ENCODE measurements at regions not wholly inside any gene's neighbourhood (a gene's known extent, or its start where the extent isn't known, plus 50 kb on each side); places are given as distances from the start of the nearest gene placed in this dataset.

- Histone ChIP-seq H3K4me2 (no peak overlapping the region), H3K27ac (no peak overlapping the region), H3K36me3 (replicated peaks; ENCODE audit: insufficient read depth, low read depth) (no peaks in the 10 kb centered on the region), H3K9me2 (replicated peaks; ENCODE audit: insufficient read depth) (no peaks in the 10 kb centered on the region), H3K4me1 (ENCODE audit: insufficient read depth) (no peaks in the 10 kb centered on the region), H3K79me2 (no peaks in the 10 kb centered on the region), H4K20me1 (ENCODE audit: insufficient read depth, poor library complexity, severe bottlenecking) (no peaks in the 10 kb centered on the region), H2AFZ (no peak overlapping the region), H3K4me3 (no peak overlapping the region), H3K27me3 (no peaks in the 10 kb centered on the region), H3K9me3 (ENCODE audit: low read depth) (no peaks in the 10 kb centered on the region)
- TF ChIP-seq EZH2 (IDR thresholded peaks at IDR 0.05; ENCODE audit: borderline replicate concordance): no peak
- DNase-seq (ENCODE audit: low spot score): no peak
- WGBS (ENCODE audit: low lambda C conversion rate, missing lambda C conversion rate): 94% methylated on average over 2 of the region's 2 CpGs
Observed at GRCh38 chr7:149595541-149595940, 97.9 kb upstream of the ZNF746 start.

GRCh38 chr7:149595078-149595477 lies 97.5 kb upstream of the ZNF746 start:
- Histone ChIP-seq H3K4me1 (ENCODE audit: insufficient read depth) (no peaks in the 10 kb centered on the region), H3K36me3 (replicated peaks; ENCODE audit: insufficient read depth, low read depth) (no peaks in the 10 kb centered on the region), H4K20me1 (ENCODE audit: insufficient read depth, poor library complexity, severe bottlenecking) (no peaks in the 10 kb centered on the region), H3K9me3 (ENCODE audit: low read depth) (no peaks in the 10 kb centered on the region), H3K4me3 (no peak overlapping the region), H3K27me3 (no peaks in the 10 kb centered on the region), H3K9me2 (replicated peaks; ENCODE audit: insufficient read depth) (no peaks in the 10 kb centered on the region), H2AFZ (no peak overlapping the region), H3K27ac (no peak overlapping the region), H3K4me2 (no peak overlapping the region), H3K79me2 (no peaks in the 10 kb centered on the region)
- TF ChIP-seq EZH2 (IDR thresholded peaks at IDR 0.05; ENCODE audit: borderline replicate concordance): no peak
- TF ChIP-seq CTCF (IDR thresholded peaks at IDR 0.05; ENCODE audit: poor library complexity): no peak
- TF ChIP-seq EZH2phosphoT487 (IDR thresholded peaks at IDR 0.05; ENCODE audit: low read depth, severe bottlenecking, unreplicated experiment): no peak
- WGBS (ENCODE audit: low lambda C conversion rate, missing lambda C conversion rate): 96% methylated on average over 4 of the region's 4 CpGs
- no peak for DNase-seq (ENCODE audit: low spot score)

GRCh38 chr7:149588930-149589329 lies 91.3 kb upstream of the ZNF746 start:
- Histone ChIP-seq H3K4me1 (ENCODE audit: insufficient read depth) (no peaks in the 10 kb centered on the region), H3K36me3 (replicated peaks; ENCODE audit: insufficient read depth, low read depth) (no peaks in the 10 kb centered on the region), H3K4me3 (no peak overlapping the region), H3K9me3 (ENCODE audit: low read depth) (no peaks in the 10 kb centered on the region), H3K27me3 (no peaks in the 10 kb centered on the region), H3K4me2 (no peak overlapping the region), H3K27ac (no peak overlapping the region), H2AFZ (no peak overlapping the region), H3K79me2 (no peaks in the 10 kb centered on the region), H4K20me1 (ENCODE audit: insufficient read depth, poor library complexity, severe bottlenecking) (no peaks in the 10 kb centered on the region), H3K9me2 (replicated peaks; ENCODE audit: insufficient read depth) (no peaks in the 10 kb centered on the region)
- TF ChIP-seq CTCF (IDR thresholded peaks at IDR 0.05; ENCODE audit: poor library complexity): no peak
- no peak for TF ChIP-seq EZH2phosphoT487 (IDR thresholded peaks at IDR 0.05; ENCODE audit: low read depth, severe bottlenecking, unreplicated experiment)
- TF ChIP-seq EZH2 (IDR thresholded peaks at IDR 0.05; ENCODE audit: borderline replicate concordance): no peak
- 100% methylated on average over 1 of the region's 1 CpG for WGBS (ENCODE audit: low lambda C conversion rate, missing lambda C conversion rate)
- DNase-seq (ENCODE audit: low spot score): no peak

GRCh38 chr7:149586646-149587645 lies 89.3 kb upstream of the ZNF746 start:
- Histone ChIP-seq H3K9me3 (ENCODE audit: low read depth) (no peaks in the 10 kb centered on the region), H2AFZ (no peak overlapping the region), H3K4me1 (ENCODE audit: insufficient read depth) (no peaks in the 10 kb centered on the region), H4K20me1 (ENCODE audit: insufficient read depth, poor library complexity, severe bottlenecking) (no peaks in the 10 kb centered on the region), H3K9me2 (replicated peaks; ENCODE audit: insufficient read depth) (no peaks in the 10 kb centered on the region), H3K27ac (no peak overlapping the region), H3K79me2 (no peaks in the 10 kb centered on the region), H3K36me3 (replicated peaks; ENCODE audit: insufficient read depth, low read depth) (no peaks in the 10 kb centered on the region), H3K27me3 (no peaks in the 10 kb centered on the region), H3K4me3 (no peak overlapping the region), H3K4me2 (no peak overlapping the region)
- WGBS (ENCODE audit: low lambda C conversion rate, missing lambda C conversion rate): 88% methylated on average over 9 of the region's 10 CpGs
- no peak for TF ChIP-seq CTCF (IDR thresholded peaks at IDR 0.05; ENCODE audit: poor library complexity)
- TF ChIP-seq EZH2 (IDR thresholded peaks at IDR 0.05; ENCODE audit: borderline replicate concordance): no peak
- TF ChIP-seq EZH2phosphoT487 (IDR thresholded peaks at IDR 0.05; ENCODE audit: low read depth, severe bottlenecking, unreplicated experiment): no peak
- DNase-seq (ENCODE audit: low spot score): no peak
